NCI-H524 treated with DMSO at 0.1 percent for 48 hours (cell line): ENCODE measurements at regions not wholly inside any gene's neighbourhood (a gene's known extent, or its start where the extent isn't known, plus 50 kb on each side); places are given as distances from the start of the nearest gene placed in this dataset.
"Not testable (repeated sequence)": the region's sequence is repeated elsewhere in the genome, so short reads cannot be mapped to it uniquely, and the experiment has no call there.

Experiments used
- DNase-seq: peaks from one replicate; lab custom pipeline; 2025; lab: John Stamatoyannopoulos, UW

- no peak for DNase-seq
These were observed 317.7 kb upstream of the ESRRG start for GRCh38 chr1:217040711-217041455.

- no peak for DNase-seq
These were observed 316.7 kb upstream of the ESRRG start for GRCh38 chr1:217039926-217040325.

GRCh38 chr1:217039139-217039538, 315.9 kb upstream of the ESRRG start:
- DNase-seq = not testable (repeated sequence)

- no peak for DNase-seq
These were observed 313.5 kb upstream of the ESRRG start for GRCh38 chr1:217036757-217037156.

GRCh38 chr1:217032715-217033367, 309.6 kb upstream of the ESRRG start:
- DNase-seq = no peak

GRCh38 chr1:217029281-217030157, 306.3 kb upstream of the ESRRG start:
- DNase-seq = no peak

- no peak for DNase-seq
These were observed 304.3 kb upstream of the ESRRG start for GRCh38 chr1:217027403-217028080.

- DNase-seq = no peak
These were observed 303.3 kb upstream of the ESRRG start for GRCh38 chr1:217026531-217026930.

- no peak for DNase-seq
These were observed 302.2 kb upstream of the ESRRG start for GRCh38 chr1:217025381-217025780.

- no peak for DNase-seq
These were observed 301.7 kb upstream of the ESRRG start for GRCh38 chr1:217024911-217025310.

GRCh38 chr1:217021956-217022355, 298.7 kb upstream of the ESRRG start:
- DNase-seq = no peak

- no peak for DNase-seq
These were observed 298.2 kb upstream of the ESRRG start for GRCh38 chr1:217021400-217021799.

GRCh38 chr1:217019475-217019874, 296.2 kb upstream of the ESRRG start:
- no peak for DNase-seq

- no peak for DNase-seq
These were observed 295.4 kb upstream of the ESRRG start for GRCh38 chr1:217018648-217019047.

- DNase-seq = no peak
These were observed 293.9 kb upstream of the ESRRG start for GRCh38 chr1:217017165-217017564.

GRCh38 chr1:217014066-217014465, 290.8 kb upstream of the ESRRG start:
- no peak for DNase-seq

- DNase-seq = no peak
These were observed 289.4 kb upstream of the ESRRG start for GRCh38 chr1:217012659-217013058.

- no peak for DNase-seq
These were observed 287.9 kb upstream of the ESRRG start for GRCh38 chr1:217011097-217011496.

- DNase-seq = no peak
These were observed 287.0 kb upstream of the ESRRG start for GRCh38 chr1:217010253-217010652.

- DNase-seq = no peak
These were observed 286.1 kb upstream of the ESRRG start for GRCh38 chr1:217009376-217009775.

- no peak for DNase-seq
These were observed 281.7 kb upstream of the ESRRG start for GRCh38 chr1:217004776-217005436.

- no peak for DNase-seq
These were observed 280.1 kb upstream of the ESRRG start for GRCh38 chr1:217003355-217003754.
